GM18502 (cell line): ENCODE measurements at regions not wholly inside any gene's neighbourhood (a gene's known extent, or its start where the extent isn't known, plus 50 kb on each side); places are given as distances from the start of the nearest gene placed in this dataset.
"Not testable (repeated sequence)": the region's sequence is repeated elsewhere in the genome, so short reads cannot be mapped to it uniquely, and the experiment has no call there.

Experiments
- ATAC-seq: cut with Tn5 transposase; IDR thresholded peaks from one replicate; pipeline ENCODE4 v1.9.1; 2021; ENCODE audit warnings: mild to moderate bottlenecking; ENCODE audit not compliant: unreplicated experiment, poor library complexity

- no peak for ATAC-seq
Measured at GRCh38 chr6:160804639-160805038, 102.6 kb downstream of the PLG start.

- ATAC-seq, result no peak
Measured at GRCh38 chr6:160808263-160808662, 106.2 kb downstream of the PLG start.

- no peak for ATAC-seq
Measured at GRCh38 chr6:160810238-160810637, 108.2 kb downstream of the PLG start.

GRCh38 chr6:160812097-160812496 lies 110.1 kb downstream of the PLG start:
- ATAC-seq, result peak; percentile 53

- ATAC-seq, result no peak
Measured at GRCh38 chr6:160818934-160819333, 116.9 kb downstream of the PLG start.

- ATAC-seq, result not testable (repeated sequence)
Measured at GRCh38 chr6:160820661-160821060, 118.6 kb downstream of the PLG start.

- ATAC-seq, result no peak
Measured at GRCh38 chr6:160831739-160832138, 129.7 kb downstream of the PLG start.

- no peak for ATAC-seq
Measured at GRCh38 chr6:160832422-160832821, 130.4 kb downstream of the PLG start.

GRCh38 chr6:160837146-160837545 lies 135.1 kb downstream of the PLG start:
- no peak for ATAC-seq

GRCh38 chr6:160851031-160851430 lies 140.5 kb upstream of the MAP3K4 start:
- no peak for ATAC-seq

- ATAC-seq, result no peak
Measured at GRCh38 chr6:160853946-160854345, 137.6 kb upstream of the MAP3K4 start.

GRCh38 chr6:160858886-160859285 lies 132.7 kb upstream of the MAP3K4 start:
- no peak for ATAC-seq

GRCh38 chr6:160859822-160860221 lies 131.7 kb upstream of the MAP3K4 start:
- ATAC-seq, result no peak

- no peak for ATAC-seq
Measured at GRCh38 chr6:160861824-160862223, 129.7 kb upstream of the MAP3K4 start.

- ATAC-seq, result no peak
Measured at GRCh38 chr6:160863782-160864181, 127.8 kb upstream of the MAP3K4 start.

GRCh38 chr6:160871320-160871719 lies 120.2 kb upstream of the MAP3K4 start:
- peak; percentile 95 for ATAC-seq

- no peak for ATAC-seq
Measured at GRCh38 chr6:160881148-160881808, 110.3 kb upstream of the MAP3K4 start.

GRCh38 chr6:160882006-160882405 lies 109.6 kb upstream of the MAP3K4 start:
- no peak for ATAC-seq

- ATAC-seq, result no peak
Measured at GRCh38 chr6:160882791-160883279, 108.7 kb upstream of the MAP3K4 start.

GRCh38 chr6:160883560-160883959 lies 108.0 kb upstream of the MAP3K4 start:
- no peak for ATAC-seq

GRCh38 chr6:160883999-160884398 lies 107.6 kb upstream of the MAP3K4 start:
- no peak for ATAC-seq

GRCh38 chr6:160889148-160889547 lies 102.4 kb upstream of the MAP3K4 start:
- not testable (repeated sequence) for ATAC-seq
